GM12891 (cell line): ENCODE measurements at regions not wholly inside any gene's neighbourhood (a gene's known extent, or its start where the extent isn't known, plus 50 kb on each side); places are given as distances from the start of the nearest gene placed in this dataset.

Source experiments
- DNase-seq: peaks from one replicate; pipeline ENCODE4 v3.0.0; 2011; ENCODE audit warnings: low spot score; ENCODE audit not compliant: insufficient read length
- FAIRE-seq: peaks from 2 replicates; lab custom pipeline; 2011; peaks lifted over from hg19 to GRCh38; lab: Jason Lieb, UNC
- PAX5 ChIP-seq: IDR thresholded peaks from 2 replicates; pipeline ENCODE4 v1.6.1; 2011; ENCODE audit warnings: low read length, moderate library complexity, mild to moderate bottlenecking; ENCODE audit not compliant: insufficient read depth, severe bottlenecking
- POLR2A ChIP-seq: IDR thresholded peaks from 2 replicates; pipeline ENCODE4 v1.6.1; 2011; ENCODE audit warnings: low read depth, low read length, control low read depth
- POLR2AphosphoS5 ChIP-seq: IDR thresholded peaks from 2 replicates; pipeline ENCODE4 v1.6.1; 2011; ENCODE audit warnings: low read depth, low read length, control low read depth
- POU2F2 ChIP-seq: IDR thresholded peaks from 2 replicates; pipeline ENCODE4 v1.6.1; 2011; ENCODE audit warnings: low read depth, mild to moderate bottlenecking, control low read depth, low read length, moderate library complexity
- SPI1 ChIP-seq: IDR thresholded peaks from 2 replicates; pipeline ENCODE4 v1.6.1; 2011; ENCODE audit warnings: low read depth, low read length, control low read depth
- TAF1 ChIP-seq: IDR thresholded peaks from 2 replicates; pipeline ENCODE4 v1.6.1; 2011; ENCODE audit warnings: low read depth, low read length, control low read depth

DNA sequence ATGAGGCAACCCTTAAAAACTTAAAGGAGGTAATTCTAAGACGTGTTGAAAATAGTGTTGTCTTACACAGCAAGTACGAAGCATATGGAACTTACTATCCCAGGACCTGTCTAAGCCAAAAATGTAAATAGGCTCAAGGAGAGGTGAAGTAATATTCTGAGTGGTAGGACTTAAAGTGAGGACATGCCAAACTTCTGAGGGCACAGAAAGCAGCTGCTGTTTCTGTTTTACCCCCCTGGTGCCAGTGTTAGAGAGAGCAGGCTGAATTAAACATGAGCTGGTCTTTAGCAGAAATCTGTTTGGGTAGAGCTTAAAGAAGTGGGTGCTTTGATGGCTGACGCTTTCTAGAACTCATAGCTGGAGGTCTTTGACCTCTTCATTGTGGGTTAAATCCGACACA, 149.7 kb upstream of the NPHP3 start:
- TF ChIP-seq TAF1 (no peak), POLR2AphosphoS5 (no peak), POU2F2 (no peak), SPI1 (no peak)
- DNase-seq (no peak), FAIRE-seq (no peak)

DNA sequence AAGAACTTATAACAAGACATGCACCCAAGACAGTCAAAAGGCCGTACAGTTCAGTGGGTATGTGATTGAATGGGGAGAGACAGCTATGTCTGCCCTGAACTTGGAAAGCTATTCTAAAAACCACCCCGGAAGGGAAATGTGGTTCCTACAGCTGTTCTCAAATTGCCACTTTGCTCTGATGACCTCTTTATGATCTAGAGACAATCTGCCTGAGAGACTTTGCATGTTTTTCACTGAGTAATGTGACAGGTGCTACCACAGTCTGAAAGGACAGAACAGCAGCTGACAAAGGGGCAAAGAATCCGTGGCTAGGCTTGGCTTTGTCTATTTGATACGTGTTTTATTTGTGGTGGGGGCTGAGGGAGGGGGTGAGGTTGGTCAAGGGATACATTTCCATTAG, 148.3 kb upstream of the NPHP3 start:
- TF ChIP-seq TAF1 = no peak
- no peak for TF ChIP-seq SPI1
- no peak for TF ChIP-seq POLR2A
- no peak for TF ChIP-seq PAX5
- no peak for TF ChIP-seq POLR2AphosphoS5
- DNase-seq (no peak), FAIRE-seq (no peak)

DNA sequence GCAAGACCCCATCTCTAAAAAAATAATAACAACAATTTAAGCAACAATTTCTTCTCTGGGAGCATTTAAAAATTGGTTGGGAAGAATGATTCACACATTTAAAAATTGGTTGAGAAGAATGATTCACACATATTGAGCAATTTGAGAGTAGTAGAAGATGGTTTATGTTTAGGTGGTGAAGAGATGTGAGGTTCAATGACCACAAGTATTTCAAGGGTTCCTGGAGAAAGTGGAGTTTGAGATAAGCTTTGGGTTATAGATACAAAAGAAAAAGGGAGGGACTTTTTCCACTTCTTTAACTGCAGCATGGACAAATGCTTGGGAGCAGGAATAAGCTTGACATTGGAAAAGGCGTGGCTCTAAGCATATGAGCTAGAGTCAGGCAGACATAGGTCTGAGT, 145.7 kb upstream of the NPHP3 start:
- no peak for TF ChIP-seq PAX5
- TF ChIP-seq POLR2AphosphoS5 = no peak
- TF ChIP-seq TAF1 = no peak
- no peak for TF ChIP-seq POU2F2
- TF ChIP-seq POLR2A = no peak
- no peak for TF ChIP-seq SPI1
- DNase-seq = no peak
- FAIRE-seq = no peak

DNA sequence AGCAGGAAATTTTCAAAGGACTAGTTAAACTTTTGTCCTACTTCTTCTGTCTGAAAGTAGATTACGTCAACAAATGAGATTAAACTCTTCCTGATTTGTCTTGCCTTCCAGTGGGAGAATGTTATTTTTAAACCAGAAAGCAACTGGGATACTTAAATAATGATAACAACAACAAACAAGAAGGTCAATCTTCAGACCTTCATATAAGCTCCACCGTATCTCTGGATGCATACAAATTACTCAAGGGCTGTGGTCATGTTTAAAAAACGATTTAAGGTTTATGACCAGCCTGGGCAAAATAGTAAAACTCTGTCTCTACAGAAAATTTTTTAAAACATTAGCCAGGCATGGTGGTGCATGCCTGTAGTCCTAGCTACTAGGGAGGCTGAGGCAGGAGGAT, 145.3 kb upstream of the NPHP3 start:
- TF ChIP-seq PAX5 (no peak), POLR2A (no peak), SPI1 (no peak), TAF1 (no peak), POLR2AphosphoS5 (no peak), POU2F2 (no peak)
- DNase-seq (no peak), FAIRE-seq (no peak)

DNA sequence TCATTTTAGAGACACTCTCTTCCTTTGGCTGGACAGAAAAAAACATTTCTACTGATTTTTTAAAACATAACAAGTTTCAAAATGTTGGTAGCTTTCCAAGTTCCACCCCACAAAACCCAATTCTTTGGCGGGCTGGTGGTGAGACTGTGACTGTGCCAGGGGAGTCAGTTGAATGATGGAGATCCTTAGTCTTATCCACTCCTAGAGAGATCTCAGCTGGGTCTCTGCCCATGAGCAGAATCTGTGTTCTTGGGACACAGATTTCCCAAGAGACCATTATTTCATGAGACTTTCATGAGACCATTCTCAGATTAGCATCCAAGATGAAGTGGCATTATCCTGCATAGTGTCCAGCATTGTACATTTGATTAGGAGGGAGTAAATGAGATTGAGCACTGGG, 135.1 kb upstream of the NPHP3 start:
- DNase-seq (no peak), FAIRE-seq (no peak)
- TF ChIP-seq POLR2AphosphoS5 = no peak
- no peak for TF ChIP-seq POU2F2
- no peak for TF ChIP-seq SPI1

DNA sequence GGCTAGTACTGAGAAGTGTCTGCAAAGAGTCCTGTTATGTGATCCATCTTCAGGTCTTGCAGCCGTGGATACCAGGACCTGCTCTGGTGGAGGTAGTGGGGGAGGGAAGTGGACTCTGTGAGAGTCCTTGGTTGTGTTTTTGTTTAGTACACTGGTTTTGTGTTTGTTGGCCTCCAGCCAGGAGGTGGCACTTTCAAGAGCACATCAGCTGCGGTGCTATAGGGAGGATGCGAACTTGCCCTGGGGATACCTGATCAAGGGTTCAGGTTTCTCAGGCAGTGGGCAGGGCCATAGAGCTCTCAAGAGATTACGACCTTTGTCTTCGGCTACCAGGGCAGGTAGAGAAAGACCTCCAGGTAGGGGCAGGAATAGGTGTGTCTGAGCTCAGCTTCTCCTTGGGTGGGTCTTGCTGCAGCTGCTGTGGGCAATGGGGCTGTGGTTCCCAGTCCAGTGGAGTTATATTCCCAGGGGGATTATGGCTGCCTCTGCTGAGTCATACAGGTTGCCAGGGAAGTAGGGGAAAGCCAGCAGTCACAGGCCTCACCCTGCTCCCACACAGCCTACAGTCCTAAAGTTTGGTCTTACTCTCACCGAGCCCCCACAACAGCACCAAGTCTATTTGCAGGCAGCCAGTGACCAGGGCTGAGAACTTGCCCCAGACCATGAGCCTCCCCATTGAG, 132.8 kb upstream of the NPHP3 start:
- DNase-seq (no peak), FAIRE-seq (no peak)
- TF ChIP-seq TAF1 = no peak

DNA sequence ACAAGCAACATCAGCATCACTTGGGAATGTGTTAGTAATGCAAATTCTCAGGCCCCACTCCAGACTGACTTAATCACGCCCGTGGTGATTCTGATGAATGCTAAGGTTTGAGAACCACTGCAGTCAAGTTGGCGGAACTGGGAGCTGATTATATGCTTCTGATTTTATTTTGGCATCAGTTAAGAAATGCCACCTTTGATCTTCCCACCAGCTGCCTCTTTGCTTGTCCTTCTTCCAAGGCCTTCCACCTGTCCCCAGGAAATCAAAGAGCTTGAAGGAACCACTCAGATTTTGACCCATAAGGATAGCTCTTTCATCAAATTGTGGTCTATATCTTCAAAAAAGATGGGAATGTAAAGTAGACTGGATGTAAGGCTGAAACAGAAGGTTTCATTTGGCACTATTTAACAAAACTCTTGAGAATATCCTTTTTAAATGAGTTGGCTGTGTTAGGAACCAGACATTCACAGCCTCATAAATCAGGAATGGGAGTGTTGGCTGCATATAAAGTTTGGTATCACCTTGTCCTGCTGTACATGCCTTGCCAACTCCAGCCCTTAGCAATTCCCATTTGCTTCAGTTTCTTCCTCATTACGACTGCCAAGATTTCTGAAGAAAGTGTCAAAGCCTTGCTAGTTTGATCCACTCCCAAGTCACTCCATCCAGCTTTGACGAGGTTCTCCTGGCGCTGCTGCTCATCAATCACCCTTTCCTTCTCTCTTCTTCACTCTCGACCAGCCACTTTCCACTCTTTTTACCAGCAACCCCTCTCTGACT, 125.8 kb upstream of the NPHP3 start:
- DNase-seq (no peak), FAIRE-seq (no peak)
- no peak for TF ChIP-seq TAF1
- no peak for TF ChIP-seq PAX5

DNA sequence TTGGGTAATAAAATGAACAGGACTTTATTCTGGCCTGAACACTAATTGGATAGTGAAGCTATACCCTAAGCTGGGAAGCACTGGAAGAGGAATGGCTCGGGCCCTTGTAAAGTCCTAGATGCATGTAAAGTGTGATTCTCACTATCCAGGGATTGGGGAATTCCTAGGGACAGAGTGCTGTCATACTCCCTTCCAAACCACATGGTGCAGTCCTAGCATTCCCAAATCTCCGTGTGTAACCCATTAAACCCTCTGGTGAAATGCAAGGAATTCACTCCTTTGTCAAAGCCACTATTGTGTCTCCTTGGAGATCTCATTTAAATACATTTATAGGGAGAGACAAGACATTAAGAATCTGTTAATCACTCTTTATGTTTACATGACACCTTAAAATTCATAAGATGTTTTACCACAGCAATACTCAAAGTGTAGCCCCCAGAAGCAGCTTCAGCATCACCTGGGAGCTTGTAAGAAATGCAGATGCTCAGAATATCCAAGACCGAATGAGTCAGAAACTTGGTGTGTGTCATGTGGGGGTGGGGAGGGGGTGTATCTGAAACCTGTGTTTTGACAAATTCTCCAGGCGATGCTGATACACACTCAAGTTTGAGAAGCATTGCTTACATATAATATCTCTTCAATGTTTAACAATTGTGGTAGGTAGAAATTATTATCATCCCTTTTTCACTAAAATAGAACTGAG, 121.8 kb upstream of the NPHP3 start:
- FAIRE-seq = no peak
- TF ChIP-seq POLR2A = no peak
- no peak for TF ChIP-seq TAF1
- no peak for TF ChIP-seq POU2F2
- TF ChIP-seq POLR2AphosphoS5 = no peak
- TF ChIP-seq PAX5 = no peak
- no peak for TF ChIP-seq SPI1

DNA sequence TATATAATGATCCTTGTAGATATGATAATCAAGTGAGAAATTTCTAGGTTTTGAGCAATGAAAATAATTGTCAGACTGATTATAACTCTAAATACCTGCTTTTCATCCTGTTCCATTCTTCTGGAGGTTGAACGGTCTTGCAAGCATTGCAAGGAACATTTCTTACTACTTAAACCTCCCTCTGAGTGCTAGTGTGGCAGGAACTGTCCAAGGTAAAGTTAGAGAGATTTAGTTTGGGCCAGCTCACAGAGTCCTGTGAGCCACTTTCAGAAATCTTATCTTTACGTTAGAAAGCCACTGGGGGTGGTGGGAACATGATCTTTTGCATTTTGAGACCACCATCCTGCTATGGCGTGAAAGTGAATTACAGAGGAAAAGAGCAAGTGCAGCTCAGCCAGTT, 121.1 kb upstream of the NPHP3 start:
- DNase-seq = no peak
- TF ChIP-seq POU2F2 (no peak), POLR2AphosphoS5 (no peak)
- FAIRE-seq = no peak

More for the DNA sequence above, 121.8 kb upstream of the NPHP3 start:
- no peak for DNase-seq

DNA sequence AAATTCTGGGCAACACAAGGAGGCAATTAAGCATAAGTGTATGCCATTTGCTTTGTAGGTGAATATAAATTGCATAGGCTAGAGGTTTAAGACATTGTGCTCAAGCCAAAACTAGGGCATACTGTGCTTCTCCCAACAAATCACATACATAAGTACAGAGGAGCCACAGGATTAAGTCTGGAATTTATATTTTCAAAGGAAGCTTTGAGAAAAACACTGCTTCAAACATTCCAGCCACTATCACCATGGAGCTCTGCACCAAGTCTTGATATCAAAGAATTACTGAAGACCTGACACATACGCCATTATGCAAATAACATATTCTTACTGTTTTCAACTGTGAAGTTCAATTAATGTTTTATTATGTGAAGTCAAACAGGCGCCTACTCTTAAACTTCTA, 119.4 kb upstream of the NPHP3 start:
- no peak for TF ChIP-seq POLR2AphosphoS5
- no peak for TF ChIP-seq POLR2A
- no peak for TF ChIP-seq POU2F2
- no peak for TF ChIP-seq SPI1
- TF ChIP-seq PAX5 = no peak
- TF ChIP-seq TAF1 = no peak
- DNase-seq = no peak
- FAIRE-seq = no peak
